PC-3 (cell line): ENCODE measurements at regions not wholly inside any gene's neighbourhood (a gene's known extent, or its start where the extent isn't known, plus 50 kb on each side); places are given as distances from the start of the nearest gene placed in this dataset.

Experiments used
- ATAC-seq: fragments of 200-7000 bp; cut with Tn5 transposase; 2 replicates; pipeline ENCODE4 v1.9.1; 2020; ENCODE audit warnings: mild to moderate bottlenecking, moderate library complexity
- BruUV-seq: library from RNA; stranded (reverse); fragments of 400-500 nt; replicated peaks from 2 replicates; lab custom pipeline; 2021; lab: Mats Ljungman, UMichigan
- CTCF ChIA-PET: fragments of 300-600 bp; sonication (Branson Sonifier 250); formaldehyde crosslinking; loops from one replicate; lab custom pipeline; 2022; ENCODE audit warnings: antibody characterized with exemption; lab: Charles Lee
- POLR2A ChIA-PET: fragments of 300-600 bp; sonication (Branson Sonifier 250); formaldehyde crosslinking; loops from one replicate; lab custom pipeline; 2022; ENCODE audit warnings: antibody characterized with exemption; ENCODE audit not compliant: unreplicated experiment; lab: Charles Lee
- DNase-seq: peaks from one replicate; pipeline ENCODE4 v3.0.0-alpha.2; 2015
- H2AFZ ChIP-seq: fragments of 300-600 bp; sonication (generic); 2 replicates; pipeline ENCODE4 v1.6.0; 2016; ENCODE audit warnings: antibody characterized with exemption, low read length
- H3F3A ChIP-seq: fragments of 300-600 bp; sonication (generic); one replicate; pipeline ENCODE4 v1.6.0; 2017; ENCODE audit warnings: antibody characterized with exemption, low read length, control low read depth, mild to moderate bottlenecking; ENCODE audit not compliant: unreplicated experiment
- H3K27ac ChIP-seq: fragments of 300-600 bp; sonication (generic); 2 replicates; pipeline ENCODE4 v1.5.1; 2016; ENCODE audit warnings: mild to moderate bottlenecking, low read length
- H3K27me3 ChIP-seq: fragments of 300-600 bp; sonication (generic); 2 replicates; pipeline ENCODE4 v1.6.1; 2016; ENCODE audit warnings: low read length, mixed read lengths
- H3K36me3 ChIP-seq: fragments of 300-600 bp; sonication (generic); 2 replicates; pipeline ENCODE4 v1.6.1; 2016; ENCODE audit warnings: low read depth, mixed run types, low read length, mixed read lengths
- H3K4me1 ChIP-seq: fragments of 300-600 bp; sonication (generic); 2 replicates; pipeline ENCODE4 v1.5.1; 2016; ENCODE audit warnings: low read length; ENCODE audit not compliant: insufficient read depth
- H3K4me2 ChIP-seq: fragments of 300-600 bp; sonication (generic); 2 replicates; pipeline ENCODE4 v1.6.0; 2016; ENCODE audit warnings: low read length
- H3K4me3 ChIP-seq: fragments of 300-600 bp; sonication (generic); 2 replicates; pipeline ENCODE4 v1.5.1; 2016; ENCODE audit warnings: mild to moderate bottlenecking, low read length, mixed read lengths
- H3K79me2 ChIP-seq: fragments of 300-600 bp; sonication (generic); 2 replicates; pipeline ENCODE4 v1.6.1; 2017; ENCODE audit warnings: low read length, mixed read lengths
- H3K9ac ChIP-seq: fragments of 300-600 bp; sonication (generic); 2 replicates; pipeline ENCODE4 v1.6.0; 2016; ENCODE audit warnings: mild to moderate bottlenecking, low read length
- H3K9me2 ChIP-seq: fragments of 300-600 bp; sonication (generic); replicated peaks from 2 replicates; pipeline ENCODE4 v1.6.1; 2016; ENCODE audit warnings: mixed run types, low read length, mixed read lengths
- H3K9me3 ChIP-seq: fragments of 300-600 bp; sonication (generic); 2 replicates; pipeline ENCODE4 v1.6.1; 2016; ENCODE audit warnings: low read length, mixed read lengths
- H4K20me1 ChIP-seq: fragments of 300-600 bp; sonication (generic); 2 replicates; pipeline ENCODE4 v1.6.1; 2016; ENCODE audit warnings: low read length, mixed read lengths
- CTCF ChIP-seq: fragments of 300-600 bp; sonication (generic); conservative IDR thresholded peaks from 2 replicates; pipeline ENCODE4 v1.5.1; 2017; ENCODE audit warnings: antibody characterized with exemption, low read depth, mild to moderate bottlenecking, low read length
- EZH2 ChIP-seq: fragments of 300-600 bp; sonication (generic); IDR thresholded peaks from one replicate; pipeline ENCODE4 v1.6.1; 2017; ENCODE audit warnings: antibody characterized with exemption, mild to moderate bottlenecking, low read length; ENCODE audit not compliant: unreplicated experiment
- EZH2phosphoT487 ChIP-seq: fragments of 300-600 bp; sonication (generic); IDR thresholded peaks from 2 replicates; pipeline ENCODE4 v1.6.1; 2018; ENCODE audit warnings: mild to moderate bottlenecking, antibody characterized with exemption, low read length, borderline replicate concordance
- intact Hi-C: fragments of 100-400 bp; cut with micrococcal nuclease; formaldehyde crosslinking; loops from 2 replicates; pipeline ENCODE4 v1.9.0; 2023

DNA sequence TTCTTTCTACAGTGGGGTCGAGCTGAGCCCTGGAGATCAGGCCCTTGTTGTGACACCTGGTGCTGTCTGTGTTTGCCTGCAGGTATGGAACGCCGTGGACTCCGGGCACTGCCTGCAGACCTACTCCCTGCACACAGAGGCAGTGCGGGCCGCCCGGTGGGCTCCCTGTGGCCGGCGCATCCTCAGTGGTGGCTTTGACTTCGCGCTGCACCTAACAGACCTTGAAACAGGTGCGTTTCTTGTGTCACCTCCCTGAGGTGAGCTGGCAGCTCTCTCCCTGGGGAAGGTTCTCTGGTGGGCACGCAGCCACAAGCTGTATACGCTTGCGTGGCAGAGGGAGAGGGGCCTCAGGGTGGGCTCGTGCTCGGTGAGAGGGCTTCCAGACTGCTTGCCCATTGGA, 119.3 kb downstream of the BEGAIN start:
- intact Hi-C loops = no loop called here
- DNase-seq (no peak), ATAC-seq (no peak)
- Histone ChIP-seq H3K27ac (no peak overlapping the region), H2AFZ (no peak overlapping the region), H3K36me3 (no peaks in the 10 kb centered on the region), H3F3A (no peaks in the 10 kb centered on the region), H3K9me3 (no peaks in the 10 kb centered on the region), H3K9ac (no peak overlapping the region), H3K27me3 (no peaks in the 10 kb centered on the region), H4K20me1 (no peaks in the 10 kb centered on the region), H3K4me3 (no peak overlapping the region), H3K9me2 (no peaks in the 10 kb centered on the region), H3K4me1 (peaks cover 19% of the 10 kb centered on the region), H3K79me2 (no peaks in the 10 kb centered on the region), H3K4me2 (no peak overlapping the region)
- POLR2A ChIA-PET = no interaction called here
- CTCF ChIA-PET = no interaction called here
- BruUV-seq = no TSS peak
- TF ChIP-seq CTCF (no peak), EZH2 (no peak), EZH2phosphoT487 (no peak)

DNA sequence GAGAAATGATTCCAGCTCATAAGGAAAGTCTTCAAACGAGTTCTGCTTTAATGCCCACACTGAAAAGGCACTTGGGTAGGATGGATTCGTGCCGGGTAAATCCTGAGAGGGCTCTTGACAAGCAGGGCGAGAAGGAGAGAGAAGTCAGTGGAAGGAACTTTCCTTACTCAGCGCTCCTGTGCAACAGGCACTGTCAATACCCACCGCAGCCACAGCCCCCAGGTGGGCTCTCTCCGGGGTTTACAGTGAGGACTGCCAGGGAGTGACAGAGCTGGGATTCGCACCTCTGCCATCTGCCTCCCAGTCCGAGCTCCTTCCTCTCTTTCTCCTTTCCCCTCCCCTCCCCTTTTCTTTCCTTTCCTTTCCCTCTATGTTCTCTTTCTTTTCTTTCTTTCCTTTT, 118.7 kb downstream of the BEGAIN start:
- Histone ChIP-seq H3F3A (no peaks in the 10 kb centered on the region), H2AFZ (no peak overlapping the region), H3K4me3 (no peak overlapping the region), H3K27ac (no peak overlapping the region), H3K27me3 (no peaks in the 10 kb centered on the region), H4K20me1 (no peaks in the 10 kb centered on the region), H3K36me3 (no peaks in the 10 kb centered on the region), H3K9ac (no peak overlapping the region), H3K9me2 (no peaks in the 10 kb centered on the region), H3K9me3 (no peaks in the 10 kb centered on the region), H3K4me1 (peaks cover 19% of the 10 kb centered on the region), H3K79me2 (no peaks in the 10 kb centered on the region), H3K4me2 (no peak overlapping the region)
- intact Hi-C loops = no loop called here
- ChIA-PET CTCF (no interaction called here), POLR2A (no interaction called here)
- BruUV-seq = no TSS peak
- TF ChIP-seq CTCF (no peak), EZH2phosphoT487 (no peak), EZH2 (no peak)
- DNase-seq (no peak), ATAC-seq (no peak)

GRCh38 chr14:100469632-100470522, 117.3 kb downstream of the BEGAIN start:
- no peaks in the 10 kb centered on the region for H3K36me3 ChIP-seq
- H3K4me2 ChIP-seq = no peak overlapping the region
- no peak overlapping the region for H3K4me3 ChIP-seq
- no peaks in the 10 kb centered on the region for H3K9me2 ChIP-seq
- intact Hi-C loops = no loop called here
- H3K9ac ChIP-seq = no peak overlapping the region
- H3K9me3 ChIP-seq = no peaks in the 10 kb centered on the region
- no peak for ATAC-seq
- no peak for DNase-seq
- no peak for TF ChIP-seq EZH2phosphoT487
- no peak for TF ChIP-seq EZH2
- no peak for TF ChIP-seq CTCF
- no peaks in the 10 kb centered on the region for H4K20me1 ChIP-seq
- H2AFZ ChIP-seq = no peak overlapping the region
- H3K27me3 ChIP-seq = no peaks in the 10 kb centered on the region
- no peaks in the 10 kb centered on the region for H3F3A ChIP-seq
- H3K27ac ChIP-seq = no peak overlapping the region
- CTCF ChIA-PET = no interaction called here
- peaks cover 19% of the 10 kb centered on the region for H3K4me1 ChIP-seq
- POLR2A ChIA-PET = no interaction called here
- no peaks in the 10 kb centered on the region for H3K79me2 ChIP-seq
- no TSS peak for BruUV-seq
